NCI-H1436 (cell line): ENCODE measurements at regions not wholly inside any gene's neighbourhood (a gene's known extent, or its start where the extent isn't known, plus 50 kb on each side); places are given as distances from the start of the nearest gene placed in this dataset.
"Not testable (repeated sequence)": the region's sequence is repeated elsewhere in the genome, so short reads cannot be mapped to it uniquely, and the experiment has no call there.

ENCODE experiments used
- DNase-seq: peaks from one replicate; lab custom pipeline; 2025; lab: John Stamatoyannopoulos, UW

DNA sequence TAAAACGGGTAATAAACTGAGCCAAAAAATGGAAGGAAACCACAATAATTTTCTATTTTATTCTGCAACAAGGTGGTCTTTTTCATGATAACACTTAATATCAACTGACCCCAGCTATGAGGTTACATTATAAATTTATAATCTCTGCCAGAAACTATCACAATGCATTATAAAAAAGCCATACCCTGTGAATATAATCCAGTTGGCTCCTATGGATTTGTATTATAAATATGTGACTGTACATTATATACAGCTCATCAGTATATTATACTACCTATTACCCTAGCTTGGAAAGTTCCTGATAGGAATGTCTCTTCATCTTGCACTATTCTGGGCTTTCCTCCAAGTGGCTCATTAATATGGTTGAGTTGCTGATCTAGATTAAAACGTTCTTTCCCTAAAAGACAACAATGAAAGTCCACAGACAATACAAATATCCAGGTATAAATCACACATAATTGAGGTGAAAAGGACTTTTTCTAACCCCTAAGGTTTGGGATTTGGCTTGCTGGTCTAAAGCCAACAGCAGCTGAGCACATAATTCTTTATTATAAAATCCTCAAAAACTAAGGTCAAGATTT lies 487.7 kb downstream of the TTLL7 start:
- DNase-seq: no peak

DNA sequence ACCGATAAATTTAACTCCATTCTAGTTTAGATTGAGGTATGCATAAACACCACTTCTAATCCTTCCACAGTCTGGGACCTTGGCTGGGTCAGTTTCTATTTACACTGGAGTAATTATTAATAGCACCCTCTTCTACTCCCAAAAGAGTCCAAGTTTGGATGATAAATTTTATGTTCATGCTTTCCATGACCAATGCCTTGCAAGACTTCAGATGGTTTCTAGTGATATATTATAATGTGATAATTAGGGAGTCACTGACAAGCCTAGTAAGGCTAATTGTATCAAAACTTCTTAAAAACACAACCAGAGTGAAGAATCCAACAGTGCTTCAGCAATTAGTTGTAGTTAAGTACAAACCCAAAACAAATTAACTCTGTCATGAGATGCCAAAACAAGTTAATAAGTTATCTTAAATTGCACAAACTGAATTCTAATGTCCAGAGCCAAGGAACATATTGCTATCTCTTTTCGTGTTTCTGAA lies 489.6 kb downstream of the TTLL7 start:
- no peak for DNase-seq

DNA sequence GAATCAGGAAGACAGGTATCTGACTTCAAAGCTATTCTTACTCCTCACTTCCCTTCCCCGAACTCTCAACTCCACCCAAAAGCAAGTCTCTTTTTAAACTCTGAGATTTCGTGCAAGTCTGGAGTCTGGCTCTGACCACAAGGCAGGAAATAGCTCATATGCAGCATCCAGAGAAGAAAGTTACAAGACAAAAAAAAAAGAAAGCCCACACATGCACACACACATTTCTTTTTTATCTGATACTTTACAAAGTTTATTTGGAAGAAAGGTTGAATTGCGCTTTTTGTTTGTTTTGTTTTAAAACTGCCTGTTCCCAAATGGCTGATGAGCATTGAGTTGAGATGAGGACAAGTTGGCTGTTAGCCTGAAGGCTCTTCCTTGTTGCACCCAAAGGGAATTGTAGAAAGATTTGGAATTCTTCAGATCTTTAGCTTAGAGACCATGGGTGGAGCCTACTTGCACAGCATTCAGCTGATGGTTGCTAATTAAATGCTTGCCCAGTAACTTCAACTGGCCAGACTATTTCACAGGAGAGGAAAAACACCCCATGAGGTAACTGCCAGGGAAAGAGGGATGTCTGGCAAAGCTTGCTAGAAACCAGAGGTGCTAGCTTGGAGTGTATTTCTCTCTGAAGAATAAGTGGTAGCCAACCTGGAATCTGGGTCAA lies 490.3 kb downstream of the TTLL7 start:
- no peak for DNase-seq

DNA sequence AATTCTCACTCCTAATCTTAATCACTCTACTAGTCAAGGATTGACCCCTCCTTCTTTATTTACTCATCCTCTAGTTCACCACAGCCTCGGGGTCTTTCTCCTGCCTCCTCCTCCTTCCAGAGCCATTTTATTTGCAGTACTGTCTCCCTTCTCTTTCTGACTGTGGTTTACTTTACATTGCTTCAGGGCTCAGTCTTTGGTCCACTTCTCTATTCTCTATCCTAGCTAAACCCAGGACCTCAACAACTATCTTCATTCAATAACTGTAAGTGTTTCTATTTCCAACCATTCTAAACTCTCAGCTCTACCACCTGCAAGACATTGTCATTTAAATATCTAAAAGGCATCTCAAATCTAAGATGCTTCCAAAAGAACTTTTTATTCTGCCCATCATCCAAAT lies 493.8 kb downstream of the TTLL7 start:
- no peak for DNase-seq

- DNase-seq: no peak
These were observed 495.8 kb downstream of the TTLL7 start for GRCh38 chr1:83503153-83503552.

- DNase-seq: no peak
These were observed 497.8 kb downstream of the TTLL7 start for GRCh38 chr1:83500987-83501591.

DNA sequence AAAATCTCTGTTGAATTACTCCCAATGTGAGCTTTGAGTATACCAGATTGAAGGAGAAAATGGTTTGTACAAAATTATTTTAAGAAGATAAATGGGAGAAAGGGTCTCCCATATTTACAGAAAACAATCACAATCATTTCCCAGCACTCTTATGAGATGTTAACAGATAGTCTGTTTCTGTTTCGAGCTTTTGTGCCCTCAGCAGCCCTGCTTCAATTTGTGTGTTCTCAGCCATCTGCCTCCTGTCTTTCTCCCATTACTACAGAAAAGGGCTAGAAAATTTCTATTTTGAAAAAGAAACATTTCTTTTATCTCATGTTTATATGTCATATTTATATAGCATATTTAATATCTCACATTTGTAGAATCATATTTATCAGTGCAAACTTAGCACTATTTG lies 498.4 kb downstream of the TTLL7 start:
- no peak for DNase-seq

GRCh38 chr1:83499998-83500397 lies 498.9 kb downstream of the TTLL7 start:
- DNase-seq: no peak

DNA sequence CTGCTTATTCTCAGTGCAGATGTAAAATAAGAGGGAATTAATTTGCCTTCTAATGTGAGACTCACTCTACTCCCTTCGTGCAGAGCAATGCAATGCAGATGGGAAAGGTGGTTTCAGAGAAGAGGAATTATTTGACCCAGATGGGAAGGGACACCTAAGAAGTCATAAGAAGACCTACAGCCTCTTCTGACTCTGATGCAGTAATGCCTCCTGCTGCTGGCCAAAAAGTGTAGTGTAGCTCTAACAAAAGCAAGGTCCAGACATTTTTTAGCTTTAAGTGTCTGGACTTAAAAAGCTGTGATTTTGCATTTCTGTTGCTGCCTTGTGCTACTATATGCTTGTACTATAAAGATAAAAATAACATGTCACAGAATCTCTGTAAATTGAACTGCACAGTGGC lies 501.4 kb downstream of the TTLL7 start:
- no peak for DNase-seq

GRCh38 chr1:83495560-83495959 lies 503.4 kb downstream of the TTLL7 start:
- no peak for DNase-seq

- no peak for DNase-seq
These were observed 505.3 kb downstream of the TTLL7 start for GRCh38 chr1:83493633-83494032.

GRCh38 chr1:83491930-83492329 lies 507.0 kb downstream of the TTLL7 start:
- DNase-seq: no peak

GRCh38 chr1:83490988-83491387 lies 507.9 kb downstream of the TTLL7 start:
- DNase-seq: no peak

DNA sequence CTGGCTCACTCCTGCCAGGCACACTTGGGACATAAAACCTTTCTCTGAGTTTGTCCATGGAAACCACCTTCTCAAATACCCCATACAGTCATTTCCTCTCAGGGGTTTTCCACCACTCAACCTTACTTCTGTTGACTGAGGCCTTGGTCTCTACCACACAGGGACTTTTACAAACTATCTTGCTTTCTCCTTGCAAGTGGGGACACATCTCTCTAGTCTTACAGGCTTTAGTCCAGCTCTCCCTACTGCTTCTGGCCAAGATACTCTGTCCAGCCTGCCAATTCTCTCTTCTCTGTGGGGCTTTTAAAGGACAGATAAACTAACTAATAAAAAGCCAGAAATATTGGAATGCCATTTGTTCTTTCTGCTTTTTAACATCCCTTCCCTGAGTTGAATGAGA lies 510.8 kb downstream of the TTLL7 start:
- DNase-seq: not testable (repeated sequence)

- DNase-seq: not testable (repeated sequence)
These were observed 511.5 kb downstream of the TTLL7 start for GRCh38 chr1:83487460-83487859.

GRCh38 chr1:83485314-83486019 lies 513.5 kb downstream of the TTLL7 start:
- not testable (repeated sequence) for DNase-seq

GRCh38 chr1:83481284-83481683 lies 517.6 kb downstream of the TTLL7 start:
- not testable (repeated sequence) for DNase-seq

GRCh38 chr1:83479591-83480239 lies 519.2 kb downstream of the TTLL7 start:
- DNase-seq: not testable (repeated sequence)

GRCh38 chr1:83478127-83478526 lies 520.8 kb downstream of the TTLL7 start:
- DNase-seq: not testable (repeated sequence)

GRCh38 chr1:83476518-83476917 lies 522.4 kb downstream of the TTLL7 start:
- DNase-seq: not testable (repeated sequence)

- DNase-seq: not testable (repeated sequence)
These were observed 524.0 kb downstream of the TTLL7 start for GRCh38 chr1:83474946-83475345.

- not testable (repeated sequence) for DNase-seq
These were observed 524.9 kb downstream of the TTLL7 start for GRCh38 chr1:83473986-83474385.
